ENCODE measurements at regions not wholly inside any gene's neighbourhood (a gene's known extent, or its start where the extent isn't known, plus 50 kb on each side); places are given as distances from the start of the nearest gene placed in this dataset.

DNA sequence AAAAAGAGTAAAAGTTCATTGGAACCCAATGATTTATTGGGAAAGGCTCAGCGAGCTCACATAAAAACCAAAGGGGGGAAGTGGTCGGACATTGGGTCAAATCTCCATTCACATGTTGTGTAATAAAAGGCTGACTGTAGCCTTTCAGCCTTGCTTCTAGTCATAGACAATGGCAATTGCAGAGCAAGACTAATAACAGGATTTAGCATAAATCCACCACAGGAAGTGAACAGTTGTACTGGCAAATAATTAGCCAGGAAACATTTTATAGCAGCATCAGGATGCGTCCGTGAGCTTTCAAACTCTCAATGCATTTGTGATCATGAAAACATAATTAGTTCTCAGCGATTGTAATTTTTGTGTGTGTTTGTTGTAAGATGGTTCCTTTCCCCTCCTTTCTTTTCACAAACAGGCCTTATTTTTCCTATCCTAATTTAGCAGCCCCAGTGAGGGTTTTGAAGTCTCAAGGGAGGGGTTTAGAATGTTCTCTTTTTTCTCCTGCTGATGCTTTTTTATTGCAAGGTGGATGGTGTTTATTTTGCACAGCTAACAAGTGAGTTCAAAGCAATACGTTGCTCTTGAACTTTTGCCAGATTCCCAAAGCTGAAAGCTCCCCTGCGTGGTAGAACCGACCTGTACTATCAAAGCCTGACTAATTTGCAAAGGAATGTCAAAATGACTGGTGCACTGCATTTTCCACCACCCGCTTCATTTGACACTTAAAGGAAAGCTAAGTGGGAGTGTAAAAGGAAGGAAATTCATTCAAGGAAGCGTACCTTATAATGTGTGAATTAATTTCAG, 105.6 kb downstream of the SPRY2 start:
- DNase-seq: peak; percentile 26

DNA sequence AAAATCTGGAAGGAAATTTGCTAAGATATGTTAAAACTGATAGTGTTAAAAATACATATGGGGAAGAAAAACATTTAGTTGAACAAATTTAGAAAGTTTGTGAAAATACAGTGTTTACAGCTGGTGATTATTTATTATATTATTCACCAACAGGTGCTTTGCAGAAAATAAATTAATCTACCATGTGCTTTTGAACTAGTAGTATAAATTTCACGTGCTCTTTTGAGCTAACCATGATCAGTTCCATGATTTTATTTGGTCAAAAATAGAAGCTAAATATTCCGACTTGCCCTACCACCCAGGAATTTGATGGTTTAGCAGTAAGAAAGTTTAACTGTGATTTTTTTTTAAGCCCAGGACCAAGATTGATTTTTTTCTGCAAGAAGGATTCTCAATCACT, 113.3 kb downstream of the SPRY2 start:
- no peak for DNase-seq

DNA sequence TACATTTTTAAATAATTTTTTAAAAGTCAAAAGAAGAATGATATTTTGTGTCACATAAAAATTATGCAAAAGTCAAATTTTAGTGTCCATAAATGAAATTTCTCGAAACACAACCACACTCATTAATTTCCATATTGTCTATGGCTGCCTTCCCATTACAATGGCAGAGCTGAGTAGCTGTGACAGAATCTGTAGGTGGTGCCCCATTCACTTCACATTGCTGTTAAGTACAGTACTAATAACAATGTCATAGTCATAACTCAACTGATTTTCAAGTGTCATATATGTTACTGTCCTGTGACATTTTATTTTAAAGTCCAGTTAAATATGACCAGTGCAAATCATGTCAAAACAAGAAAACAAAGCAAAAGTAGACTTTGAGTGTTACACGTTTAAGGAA, 114.3 kb downstream of the SPRY2 start:
- DNase-seq: no peak

DNA sequence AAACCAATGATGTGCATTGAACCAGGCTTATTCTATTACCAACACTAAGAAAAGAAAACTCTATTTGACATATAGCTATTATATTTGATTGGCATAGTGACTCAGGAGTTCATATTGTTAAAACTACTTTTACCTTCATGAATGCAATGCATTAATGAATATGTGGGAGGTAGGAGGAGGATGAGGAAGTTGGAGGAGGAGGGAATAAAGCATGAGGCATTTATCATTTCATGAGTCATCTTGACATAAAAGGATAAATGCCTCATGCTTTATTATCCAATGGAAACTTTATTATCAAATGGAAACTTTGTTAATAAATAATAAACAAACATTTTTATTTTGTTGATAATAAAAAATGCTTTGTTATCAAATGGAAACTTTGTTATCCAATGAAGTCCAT, 116.5 kb downstream of the SPRY2 start:
- no peak for DNase-seq

DNA sequence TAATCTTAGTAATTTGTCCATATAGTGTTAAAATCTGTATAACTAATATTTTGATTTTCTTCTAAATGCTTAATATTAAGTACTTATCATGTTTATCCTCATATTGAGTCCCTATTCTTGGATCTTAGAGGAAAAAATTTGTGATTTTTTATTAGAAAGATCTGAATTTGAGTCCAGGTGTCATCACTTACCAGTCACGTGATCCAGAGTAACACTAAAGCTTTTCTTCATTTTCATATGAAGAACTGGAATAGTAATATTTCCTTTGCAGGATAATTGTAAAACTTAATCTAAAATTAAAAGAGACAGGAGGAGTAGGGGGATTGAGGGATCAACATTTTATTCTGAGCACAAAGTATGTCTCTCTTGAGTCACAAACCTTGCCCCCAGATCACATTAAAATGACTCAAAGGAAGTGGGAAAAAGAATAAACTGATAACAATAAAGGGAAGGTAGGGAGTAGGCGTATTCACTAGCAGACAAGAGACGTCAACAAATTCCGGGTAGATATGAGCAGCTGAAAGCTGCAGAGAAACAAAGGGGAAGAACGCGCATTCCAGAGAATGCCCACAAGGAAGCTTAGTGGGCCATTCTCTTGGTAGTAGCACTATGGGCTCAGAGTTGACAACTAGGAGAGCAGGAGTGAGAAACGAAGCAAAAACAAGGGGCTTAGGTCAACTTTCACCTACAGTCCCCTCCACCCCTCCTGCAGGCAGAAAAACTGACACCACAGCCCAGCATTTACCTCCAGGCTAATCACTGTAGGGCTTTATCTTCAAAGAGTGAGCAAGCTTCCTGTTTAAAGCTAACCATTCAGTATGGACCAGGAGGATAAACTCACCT, 123.1 kb downstream of the SPRY2 start:
- DNase-seq: no peak

DNA sequence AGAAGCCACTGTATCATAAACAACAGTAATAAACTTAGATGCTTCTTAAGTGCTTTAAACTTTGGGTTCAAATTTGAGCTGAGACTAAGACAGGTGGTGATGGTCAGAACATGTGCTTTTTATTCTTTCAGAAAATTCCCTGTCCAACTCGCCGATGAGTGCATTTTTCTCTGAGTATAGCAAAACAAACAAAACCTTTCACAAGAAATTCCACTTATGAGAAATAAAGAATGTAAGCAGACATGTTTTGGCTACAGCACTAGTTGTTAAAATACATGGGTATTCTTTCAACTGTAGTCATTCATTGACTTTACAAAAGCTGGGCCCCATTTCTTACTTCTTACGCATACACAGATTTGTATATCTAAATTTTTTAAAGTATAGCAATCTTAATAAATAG, 125.6 kb downstream of the SPRY2 start:
- DNase-seq: no peak

DNA sequence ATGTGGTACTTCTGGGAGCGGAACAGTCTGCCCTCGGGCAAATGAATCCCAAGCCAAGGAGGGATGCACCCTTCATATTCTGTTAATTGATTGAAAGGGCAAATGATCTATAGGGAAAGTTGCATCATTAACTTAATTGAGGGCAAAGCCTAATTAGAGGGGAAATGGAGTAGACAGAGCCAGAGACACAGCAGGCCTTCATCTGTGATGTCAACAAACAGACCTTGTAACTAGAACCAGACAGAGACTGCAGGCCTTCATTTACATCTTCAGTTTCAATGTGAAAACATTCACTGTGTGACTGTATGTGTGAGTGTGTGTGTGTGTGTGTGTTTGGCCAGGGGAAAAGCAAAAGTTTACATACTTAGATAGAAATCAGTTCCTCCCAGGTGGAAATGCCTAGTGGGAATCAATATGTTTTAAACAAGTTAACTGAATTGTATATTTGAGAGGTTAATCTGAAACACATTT, 126.4 kb downstream of the SPRY2 start:
- DNase-seq: no peak

DNA sequence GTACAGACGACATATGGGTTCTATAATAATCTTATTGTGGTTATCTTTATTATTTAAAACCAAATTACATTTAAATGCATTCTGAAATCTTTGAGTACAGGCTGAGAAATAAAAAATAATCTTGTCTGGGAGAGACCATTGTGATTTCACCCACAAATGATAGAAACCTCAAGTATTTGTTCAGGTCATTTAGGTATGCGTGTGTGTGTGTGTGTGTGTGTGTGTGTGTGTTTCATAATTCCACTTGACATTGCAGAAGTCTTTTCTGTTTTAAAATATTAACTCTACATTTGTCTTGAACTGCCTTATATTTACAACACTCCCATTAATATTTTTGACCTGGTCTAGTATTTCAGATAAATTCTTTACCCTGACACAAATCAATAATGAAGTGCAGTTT, 126.9 kb downstream of the SPRY2 start:
- no peak for DNase-seq

DNA sequence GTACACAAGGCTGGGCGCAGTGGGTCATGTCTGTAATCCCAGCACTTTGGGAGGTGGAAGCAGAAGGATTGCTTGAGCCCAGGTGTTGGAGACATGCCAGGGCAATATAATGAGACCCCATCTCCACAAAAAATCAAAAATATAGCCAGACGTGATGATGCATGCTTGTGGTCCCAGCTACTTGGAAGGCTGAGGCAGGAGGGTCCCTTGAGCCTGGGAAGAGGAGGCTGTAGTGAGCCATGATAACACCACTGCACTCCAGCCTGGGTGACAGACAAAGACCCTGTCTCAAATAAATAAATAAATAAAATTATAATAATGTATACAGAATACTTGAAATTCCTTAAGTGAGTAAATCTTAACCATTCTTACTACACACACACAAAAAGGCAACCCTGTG, 127.7 kb downstream of the SPRY2 start:
- no peak for DNase-seq

DNA sequence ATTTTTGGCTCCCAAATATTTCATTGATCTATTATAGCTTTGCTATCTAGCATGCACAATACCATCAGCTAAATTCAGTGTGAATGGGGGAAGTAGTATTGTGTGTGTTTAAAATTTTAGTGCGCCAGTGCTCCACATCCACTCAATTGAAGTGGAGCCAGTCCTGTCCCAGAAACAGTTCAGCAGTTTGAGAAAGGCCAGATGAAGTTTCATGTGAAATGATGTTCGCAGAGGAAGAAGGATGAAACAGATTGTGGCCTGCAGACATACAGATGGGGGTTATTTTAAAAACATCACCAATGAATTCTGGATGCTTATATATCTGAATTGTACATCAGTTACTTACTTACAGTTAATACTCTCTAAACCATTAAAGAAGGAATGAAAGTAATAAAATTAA, 129.4 kb downstream of the SPRY2 start:
- DNase-seq: no peak

DNA sequence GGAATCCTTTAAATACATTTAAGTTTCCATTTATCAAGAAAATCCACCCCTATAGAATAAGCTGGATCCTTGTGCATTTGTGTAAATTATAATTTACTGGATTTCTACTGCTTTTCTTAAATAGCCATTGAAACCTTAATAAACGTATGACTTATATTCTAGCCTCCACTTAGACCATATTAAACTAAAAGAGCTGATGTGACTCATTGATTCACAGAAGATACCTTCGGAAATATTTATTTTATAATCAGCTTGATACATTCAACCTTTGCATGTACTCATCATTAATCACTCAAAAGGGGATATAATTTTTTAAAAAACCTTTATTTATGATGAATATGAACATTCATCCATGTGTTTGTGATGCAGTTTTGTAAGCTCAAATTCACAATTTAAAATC, 136.3 kb downstream of the SPRY2 start:
- no peak for DNase-seq

DNA sequence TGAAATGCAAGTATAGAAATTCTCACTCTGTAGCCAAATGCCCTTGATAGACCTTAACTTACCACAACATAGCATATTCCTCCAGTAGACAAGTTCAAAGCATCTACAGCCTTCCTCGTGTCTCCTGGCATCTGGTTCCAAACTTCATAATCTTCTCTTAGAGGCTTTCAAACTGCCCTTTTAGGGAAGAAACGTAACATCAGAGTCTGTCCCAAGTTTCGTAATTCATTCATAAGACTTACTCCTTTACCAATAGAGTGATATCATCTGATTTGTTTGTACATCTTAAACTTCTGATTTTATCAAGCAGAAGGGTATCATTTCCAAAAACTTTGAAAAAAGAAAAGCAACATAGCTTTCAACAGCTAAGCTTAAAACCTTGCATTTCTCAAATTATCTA, 137.4 kb downstream of the SPRY2 start:
- no peak for DNase-seq

DNA sequence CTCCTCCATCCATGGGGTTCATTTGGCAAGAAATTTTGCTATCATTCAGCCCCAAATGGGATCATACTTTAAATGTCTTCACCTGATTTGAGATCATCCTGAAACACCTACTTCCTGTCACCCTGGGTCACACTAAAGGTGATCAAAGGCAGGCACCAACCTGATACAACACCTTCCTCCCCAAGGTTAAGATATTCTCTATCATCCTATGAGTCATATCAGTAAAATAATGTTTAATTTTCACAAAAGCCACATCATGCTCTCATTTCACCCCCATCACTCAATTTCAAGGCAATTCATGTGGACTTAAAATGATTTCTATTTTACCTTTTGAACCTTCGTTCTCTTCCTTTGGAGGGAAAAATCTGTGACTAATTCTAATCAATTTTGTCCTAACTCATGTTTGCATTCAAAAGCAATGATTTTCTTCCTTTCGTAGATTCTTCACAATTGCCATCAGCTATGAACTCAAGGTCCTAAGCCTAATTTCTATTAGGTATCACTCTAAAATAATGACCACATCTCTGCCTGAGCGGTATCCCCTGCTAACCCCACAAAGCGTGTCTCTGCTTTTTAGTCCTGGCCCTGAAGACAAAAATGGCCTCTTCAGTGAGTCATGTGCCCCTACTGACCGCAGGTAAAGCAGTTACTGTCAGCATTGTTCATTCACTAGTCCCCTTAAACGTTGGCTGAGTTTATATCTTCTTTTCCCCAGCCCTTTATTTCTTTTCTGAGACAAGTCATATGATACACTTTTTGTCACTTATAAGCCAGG, 139.0 kb downstream of the SPRY2 start:
- DNase-seq: no peak

DNA sequence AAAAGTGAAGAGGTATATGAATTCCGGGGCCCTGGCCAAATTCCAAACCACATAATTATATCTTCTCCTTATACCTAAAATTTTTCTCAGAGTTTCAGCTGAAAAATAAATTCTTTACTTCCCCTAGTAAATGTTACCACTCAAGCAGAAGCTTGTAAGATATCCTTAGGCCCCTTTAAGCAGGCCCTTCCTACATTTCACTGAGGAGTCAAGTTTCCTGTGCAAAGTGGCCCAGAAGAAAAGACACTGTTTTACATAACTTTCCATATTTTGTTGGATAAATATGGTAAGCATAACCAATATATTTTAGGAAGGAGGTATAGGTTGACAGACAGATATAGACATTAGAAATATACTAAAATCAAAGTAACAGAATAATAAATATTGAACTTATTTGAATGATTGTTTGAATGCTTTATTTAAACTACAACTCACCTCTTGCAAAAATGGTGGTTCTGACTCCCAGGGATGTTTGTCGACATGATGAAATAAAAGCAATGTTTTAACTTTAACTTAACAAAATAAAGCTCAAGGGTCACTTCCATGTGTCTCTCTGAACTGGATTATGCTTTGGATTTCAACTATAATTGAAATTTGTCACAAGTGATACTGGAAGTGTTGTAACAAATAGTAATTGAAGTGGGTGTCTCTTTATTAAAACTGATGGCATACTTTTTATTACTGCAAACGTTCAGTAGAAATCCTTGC, 141.2 kb downstream of the SPRY2 start:
- DNase-seq: no peak

DNA sequence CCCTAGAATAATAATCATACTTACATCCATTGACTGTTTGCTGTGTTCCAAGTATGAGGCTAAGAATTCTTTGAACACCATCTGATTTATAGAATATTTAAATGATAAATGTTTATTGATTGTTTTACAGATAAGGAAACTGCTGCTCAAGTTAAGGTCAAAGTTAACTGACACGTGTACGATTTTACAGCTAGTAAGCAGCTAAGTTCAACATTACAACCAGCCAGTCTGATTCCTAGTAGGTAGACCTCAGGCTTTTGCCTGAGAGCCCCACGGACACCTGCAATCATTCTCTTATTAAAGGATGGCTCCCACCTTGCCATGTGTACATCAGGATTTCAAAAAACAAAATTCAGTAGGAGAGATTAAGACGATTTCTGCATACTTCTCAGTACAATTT, 141.9 kb downstream of the SPRY2 start:
- no peak for DNase-seq

DNA sequence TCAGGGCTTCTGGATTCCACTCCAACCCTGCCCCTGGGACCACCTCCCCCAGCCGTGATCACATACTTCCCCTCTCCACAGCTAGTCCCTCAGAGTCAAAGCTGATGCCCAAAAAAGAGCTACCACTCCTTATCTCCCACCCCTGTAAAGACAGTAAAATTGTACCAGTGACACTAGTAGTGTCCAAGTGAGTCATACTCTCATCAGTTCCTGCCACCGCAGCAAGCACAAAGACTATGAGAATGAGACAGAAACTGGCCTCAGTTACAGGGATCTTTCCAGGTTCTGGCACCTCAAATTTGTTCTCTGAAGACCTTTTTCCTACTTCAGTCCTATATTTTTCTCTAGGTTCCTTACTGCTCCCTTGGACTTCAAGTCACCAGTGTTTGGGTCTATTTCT, 144.2 kb downstream of the SPRY2 start:
- no peak for DNase-seq

DNA sequence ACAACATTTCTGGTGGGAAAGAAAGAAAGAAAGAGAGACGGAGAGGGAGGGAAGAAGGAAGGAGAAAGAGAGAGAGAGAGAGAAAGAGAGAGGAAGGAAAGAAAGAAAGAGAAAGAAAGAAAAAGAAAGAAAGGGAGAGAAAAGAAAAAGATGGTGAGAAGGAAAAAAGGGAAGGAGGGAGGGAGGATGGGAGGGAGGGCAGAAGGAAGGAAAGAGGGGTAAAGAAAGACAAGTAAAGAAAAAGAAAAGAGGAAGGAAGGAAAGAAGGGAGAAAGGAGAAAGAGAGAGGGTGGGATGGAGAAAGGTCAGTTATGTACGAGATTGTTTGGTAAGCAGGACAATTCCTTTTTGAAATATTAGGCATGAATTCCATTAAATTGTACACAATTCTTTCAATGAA, 145.3 kb downstream of the SPRY2 start:
- no peak for DNase-seq

DNA sequence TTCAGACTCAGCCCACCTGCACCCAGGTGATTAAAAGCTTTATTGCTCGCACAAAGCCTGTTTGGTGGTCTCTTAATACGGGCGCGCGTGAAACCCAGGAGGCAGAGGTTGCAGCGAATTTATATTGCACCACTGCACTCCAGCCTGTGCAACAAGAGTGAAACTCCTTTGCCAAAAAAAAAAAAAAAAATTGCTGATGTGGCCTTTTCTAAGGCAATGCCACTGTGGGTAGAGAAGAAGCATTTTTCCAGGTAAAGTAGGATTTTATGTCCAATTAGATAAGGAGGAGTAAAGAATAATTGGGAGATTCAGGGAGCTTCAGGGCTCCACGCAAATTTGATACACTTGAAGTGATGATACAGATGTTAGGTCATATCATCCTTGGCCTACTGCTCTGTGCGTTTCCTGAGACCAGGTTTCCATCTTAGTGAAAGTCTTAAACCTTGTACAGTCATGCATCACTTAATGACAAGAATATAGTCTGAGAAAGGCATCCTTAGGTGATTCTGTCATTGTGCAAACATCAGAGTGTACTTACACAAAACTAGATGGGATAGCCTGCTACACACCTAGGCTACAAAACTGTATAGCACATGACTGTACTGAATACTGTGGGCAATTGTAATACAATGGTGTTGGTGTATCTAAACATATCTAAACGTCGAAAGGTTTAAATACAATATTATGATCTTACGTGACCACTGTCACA, 150.9 kb downstream of the SPRY2 start:
- DNase-seq: no peak

DNA sequence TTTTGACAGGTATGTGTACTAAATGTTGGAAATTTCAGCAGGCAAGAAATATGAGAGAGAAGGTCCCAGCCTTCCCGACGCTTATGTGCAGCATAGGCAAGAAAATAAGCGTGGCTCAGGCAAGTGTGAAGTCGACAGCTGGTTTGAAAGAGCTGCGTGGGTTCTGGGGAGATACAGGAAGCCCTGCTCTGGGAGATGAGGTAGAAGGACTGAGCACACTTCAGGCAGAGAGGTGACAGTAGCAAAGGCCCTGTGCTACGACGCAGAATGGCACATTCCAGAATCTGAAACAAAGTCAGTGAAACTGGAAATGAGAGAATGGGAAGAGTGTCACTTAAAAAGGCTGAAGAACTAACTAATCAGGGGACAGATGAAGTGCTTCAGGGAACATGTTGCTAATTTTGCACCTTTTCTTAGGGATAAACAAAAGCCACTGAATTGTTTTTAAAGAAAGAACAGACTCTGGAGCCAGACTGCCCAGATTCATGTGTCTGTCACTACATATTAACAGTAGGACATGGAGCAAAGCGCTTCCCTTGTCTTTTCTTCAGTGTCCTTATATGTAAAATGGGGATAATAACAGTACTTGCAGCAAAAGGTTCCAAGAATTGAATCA, 160.1 kb downstream of the SPRY2 start:
- no peak for DNase-seq

DNA sequence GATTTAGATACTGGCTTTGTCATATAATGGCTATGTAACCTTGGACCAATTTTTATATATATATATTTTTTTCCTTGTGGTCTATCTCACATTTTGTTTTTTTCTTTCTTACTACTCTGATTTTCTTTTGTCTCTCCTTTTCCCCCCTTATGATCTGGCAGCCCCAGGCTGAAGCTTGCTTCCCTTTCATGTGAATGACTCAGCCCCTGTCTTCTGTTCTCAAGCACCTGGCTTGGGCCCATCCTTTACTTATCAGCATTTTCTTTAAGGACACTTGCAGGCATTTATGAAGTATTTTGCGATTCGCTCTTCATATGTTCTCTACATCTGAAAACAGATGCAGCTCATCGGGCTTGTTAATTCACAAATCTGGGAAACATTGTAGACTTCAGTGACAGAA, 163.6 kb downstream of the SPRY2 start:
- DNase-seq: no peak

DNA sequence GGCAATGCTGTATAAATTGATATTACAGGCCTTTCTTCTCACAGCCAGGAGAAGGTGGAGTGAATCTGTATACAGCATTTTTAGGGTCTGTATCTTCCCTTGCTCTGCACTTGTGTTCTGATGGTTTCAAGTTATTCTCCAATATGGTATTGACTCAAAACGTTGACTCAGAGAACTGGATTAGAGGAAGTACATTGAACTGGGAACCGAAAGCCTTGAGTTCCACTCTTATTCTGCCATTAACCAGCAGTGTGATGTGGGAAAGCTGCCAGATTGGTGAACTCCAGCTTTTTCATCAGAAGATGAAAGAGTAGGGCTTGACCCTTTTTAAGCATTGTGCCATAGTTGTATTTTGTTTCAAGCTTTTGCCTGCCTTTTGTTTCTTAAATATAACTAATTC, 167.7 kb downstream of the SPRY2 start:
- DNase-seq: no peak

DNA sequence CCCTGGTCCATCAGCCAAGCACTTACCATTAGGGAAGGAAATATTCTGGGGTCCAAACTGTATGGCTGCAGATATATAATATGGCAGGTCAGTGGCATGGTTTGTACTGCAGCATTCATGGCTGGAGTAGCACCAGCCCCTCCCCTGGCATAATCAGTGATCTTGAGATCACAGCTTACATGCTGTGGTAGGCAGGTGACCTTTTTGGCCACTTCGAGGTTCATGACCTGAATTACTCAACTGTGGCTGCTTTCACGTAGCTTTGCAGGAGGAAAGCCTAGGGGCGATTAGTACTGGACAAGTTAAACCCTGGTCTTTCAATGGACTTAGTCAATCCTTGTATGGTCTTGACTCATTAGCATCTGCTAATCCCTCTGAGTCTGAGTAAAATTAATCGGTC, 169.8 kb downstream of the SPRY2 start:
- DNase-seq: no peak

All from GF-D8 (cell line).